Gastroesophageal sphincter (tissue), 3 donors: ENCODE measurements at regions not wholly inside any gene's neighbourhood (a gene's known extent, or its start where the extent isn't known, plus 50 kb on each side); places are given as distances from the start of the nearest gene placed in this dataset.

Experiments
- EP300 ChIP-seq: sonication (generic); formaldehyde crosslinking; IDR thresholded peaks from one replicate; pipeline ENCODE4 v1.6.1; 2017; ENCODE audit warnings: antibody characterized with exemption, mild to moderate bottlenecking
- POLR2A ChIP-seq, 2 donors: fragments of 450-650 bp; IDR thresholded peaks; one replicate each; pipeline ENCODE4 v1.6.1; 2017; ENCODE audit warnings: antibody characterized with exemption in 2 of 2, mild to moderate bottlenecking in 2 of 2, moderate library complexity in 1 of 2
- TF ChIP-seq, protein P1 (sequence below), 4 experiments: fragments of 200-600 bp in 2 of 4; fragments of 450-650 bp in 2 of 4; sonication (generic) in 1 of 4; IDR thresholded peaks; one replicate each; pipeline ENCODE4 v1.5.1; 2017 to 2019; ENCODE audit warnings: antibody characterized with exemption in 4 of 4, mild to moderate bottlenecking in 2 of 4, moderate library complexity in 2 of 4

DNA sequence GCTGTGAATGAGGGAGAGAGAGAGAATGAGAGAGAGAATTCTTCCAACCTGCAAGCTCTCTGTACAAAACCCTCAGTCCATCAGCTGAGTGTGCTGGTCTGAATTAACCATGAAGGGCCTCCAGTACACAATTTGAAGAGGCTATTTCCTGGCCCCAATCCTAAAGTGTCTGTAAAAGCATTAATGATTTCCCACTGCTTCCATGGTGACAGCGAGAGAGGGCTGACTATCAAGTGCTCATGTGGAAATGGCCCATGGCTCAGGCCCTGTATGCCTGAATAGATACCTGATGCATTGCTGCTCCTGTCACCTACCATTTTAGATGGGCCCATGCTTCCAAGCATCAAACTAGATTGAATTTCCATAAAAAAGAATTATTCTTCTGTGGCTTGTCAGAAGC, 592.4 kb downstream of the KIF4B start:
- TF ChIP-seq, protein P1, sequence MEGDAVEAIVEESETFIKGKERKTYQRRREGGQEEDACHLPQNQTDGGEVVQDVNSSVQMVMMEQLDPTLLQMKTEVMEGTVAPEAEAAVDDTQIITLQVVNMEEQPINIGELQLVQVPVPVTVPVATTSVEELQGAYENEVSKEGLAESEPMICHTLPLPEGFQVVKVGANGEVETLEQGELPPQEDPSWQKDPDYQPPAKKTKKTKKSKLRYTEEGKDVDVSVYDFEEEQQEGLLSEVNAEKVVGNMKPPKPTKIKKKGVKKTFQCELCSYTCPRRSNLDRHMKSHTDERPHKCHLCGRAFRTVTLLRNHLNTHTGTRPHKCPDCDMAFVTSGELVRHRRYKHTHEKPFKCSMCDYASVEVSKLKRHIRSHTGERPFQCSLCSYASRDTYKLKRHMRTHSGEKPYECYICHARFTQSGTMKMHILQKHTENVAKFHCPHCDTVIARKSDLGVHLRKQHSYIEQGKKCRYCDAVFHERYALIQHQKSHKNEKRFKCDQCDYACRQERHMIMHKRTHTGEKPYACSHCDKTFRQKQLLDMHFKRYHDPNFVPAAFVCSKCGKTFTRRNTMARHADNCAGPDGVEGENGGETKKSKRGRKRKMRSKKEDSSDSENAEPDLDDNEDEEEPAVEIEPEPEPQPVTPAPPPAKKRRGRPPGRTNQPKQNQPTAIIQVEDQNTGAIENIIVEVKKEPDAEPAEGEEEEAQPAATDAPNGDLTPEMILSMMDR (IDR thresholded peaks at IDR 0.05): no peak
- TF ChIP-seq POLR2A (IDR thresholded peaks at IDR 0.05) (no peak), EP300 (no peak)
